Activated CD4-positive, alpha-beta T cell treated with anti-CD3 and anti-CD28 coated beads, Interleukin-2, amount 10 ng/mL, durations not matched to agents 24 days and 14 days (primary cell): ENCODE measurements at regions not wholly inside any gene's neighbourhood (a gene's known extent, or its start where the extent isn't known, plus 50 kb on each side); places are given as distances from the start of the nearest gene placed in this dataset.
A peak's percentile ranks its signal among the peaks of the same experiment; 100 is the strongest.

Experiments used
- DNase-seq: peaks from one replicate; pipeline ENCODE4 v3.0.0; 2022
- H3K27ac Mint-ChIP-seq: one replicate; pipeline ENCODE4 v1.8.0; 2022; ENCODE audit warnings: mild to moderate bottlenecking, mixed read lengths
- H3K27me3 Mint-ChIP-seq: one replicate; pipeline ENCODE4 v1.8.0; 2022; ENCODE audit warnings: mixed read lengths
- H3K36me3 Mint-ChIP-seq: one replicate; pipeline ENCODE4 v1.8.0; 2022; ENCODE audit warnings: low read depth, mild to moderate bottlenecking, mixed read lengths
- H3K4me1 Mint-ChIP-seq: one replicate; pipeline ENCODE4 v1.8.0; 2021; ENCODE audit warnings: mixed read lengths
- H3K4me3 Mint-ChIP-seq: one replicate; pipeline ENCODE4 v1.8.0; 2022; ENCODE audit warnings: mild to moderate bottlenecking, moderate library complexity, mixed read lengths
- H3K9me3 Mint-ChIP-seq: one replicate; pipeline ENCODE4 v1.8.0; 2021; ENCODE audit warnings: mixed read lengths
- intact Hi-C: fragments of 100-400 bp; cut with micrococcal nuclease; formaldehyde crosslinking; loops from one replicate; pipeline ENCODE4 v1.15.1; 2023

DNA sequence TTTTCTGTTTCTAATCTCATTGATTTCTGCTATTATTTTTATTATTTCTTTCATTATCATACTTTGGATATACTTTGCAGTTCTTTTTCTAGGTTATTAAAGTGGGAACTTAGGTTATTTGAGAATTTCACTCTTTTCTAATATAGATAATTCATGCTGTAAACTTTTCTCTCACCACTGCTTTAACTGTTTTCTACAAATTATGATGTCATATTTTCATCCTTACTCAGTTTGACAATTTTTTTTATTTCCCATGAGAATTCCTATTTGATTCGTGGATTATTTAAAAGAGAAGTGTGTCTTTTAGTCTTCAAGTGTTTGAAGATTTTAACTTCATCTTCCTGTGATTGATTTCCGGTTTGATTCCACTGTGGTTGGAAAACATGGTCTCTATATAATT, 336.8 kb upstream of the SALL1 start:
- peaks cover 5% of the 10 kb centered on the region for H3K9me3 Mint-ChIP-seq
- DNase-seq, result no peak
- H3K27me3 Mint-ChIP-seq, result no peaks in the 10 kb centered on the region
- H3K4me1 Mint-ChIP-seq, result no peaks in the 10 kb centered on the region
- intact Hi-C loops, result no loop called here
- no peak overlapping the region for H3K27ac Mint-ChIP-seq
- H3K4me3 Mint-ChIP-seq, result no peak overlapping the region
- no peaks in the 10 kb centered on the region for H3K36me3 Mint-ChIP-seq

DNA sequence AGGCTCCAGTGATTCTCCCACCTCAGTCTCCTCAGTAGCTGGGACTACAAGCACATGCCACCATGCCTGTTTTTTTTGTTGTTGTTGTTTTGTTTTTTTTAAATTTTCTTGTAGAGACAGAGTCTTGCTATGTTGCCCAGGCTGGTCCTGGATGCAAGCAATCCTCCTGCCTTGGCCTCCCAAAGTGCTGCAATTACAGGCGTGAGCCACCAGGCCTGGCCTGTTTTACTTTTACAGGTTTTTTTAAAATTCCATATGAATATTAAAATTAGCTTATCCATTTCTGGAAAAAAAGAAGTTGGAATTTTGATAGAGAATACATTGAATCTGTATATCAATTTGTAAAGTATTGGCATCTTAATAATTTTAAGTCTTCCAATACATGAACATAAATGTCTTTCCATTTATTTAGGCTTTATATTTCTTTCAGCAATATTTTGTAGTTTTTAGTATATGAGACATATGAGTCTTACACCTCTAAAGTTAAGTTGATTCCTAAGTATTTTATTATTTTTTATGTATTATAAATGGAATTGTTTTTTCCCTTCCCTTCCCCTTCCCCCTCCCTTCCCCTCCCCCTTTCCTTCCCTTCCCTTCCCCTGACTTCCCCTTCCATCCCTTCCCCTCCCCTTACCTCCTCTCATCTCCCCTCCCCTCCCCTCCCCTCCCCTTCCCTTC, 323.5 kb upstream of the SALL1 start:
- Mint-ChIP-seq H3K4me3 (no peak overlapping the region), H3K9me3 (peaks cover 7% of the 10 kb centered on the region), H3K4me1 (no peaks in the 10 kb centered on the region), H3K27ac (no peak overlapping the region), H3K27me3 (no peaks in the 10 kb centered on the region), H3K36me3 (no peaks in the 10 kb centered on the region)
- DNase-seq, result no peak
- intact Hi-C loops, result no loop called here

DNA sequence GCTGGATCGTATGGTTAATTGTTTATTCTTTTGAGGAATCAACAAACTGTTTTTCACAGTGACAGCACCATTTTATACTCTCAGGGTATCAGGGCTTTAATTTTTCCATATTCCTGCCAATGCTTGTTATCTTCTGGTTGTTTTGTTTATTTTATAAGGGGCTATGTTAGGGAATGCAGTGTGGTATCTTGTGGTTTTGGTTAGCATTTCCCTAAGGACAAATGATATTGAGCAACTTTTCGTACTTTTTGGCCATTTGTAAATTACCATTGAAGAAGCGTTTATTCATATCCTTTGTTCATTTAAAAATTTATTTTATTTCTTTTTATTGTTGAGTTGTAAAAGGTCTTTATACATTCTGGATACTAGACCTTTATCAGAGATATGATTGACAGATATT, 322.0 kb upstream of the SALL1 start:
- Mint-ChIP-seq H3K4me1 (no peaks in the 10 kb centered on the region), H3K9me3 (peaks cover 4% of the 10 kb centered on the region), H3K27ac (no peak overlapping the region), H3K36me3 (no peaks in the 10 kb centered on the region), H3K4me3 (no peak overlapping the region), H3K27me3 (no peaks in the 10 kb centered on the region)
- no peak for DNase-seq
- intact Hi-C loops, result no loop called here

DNA sequence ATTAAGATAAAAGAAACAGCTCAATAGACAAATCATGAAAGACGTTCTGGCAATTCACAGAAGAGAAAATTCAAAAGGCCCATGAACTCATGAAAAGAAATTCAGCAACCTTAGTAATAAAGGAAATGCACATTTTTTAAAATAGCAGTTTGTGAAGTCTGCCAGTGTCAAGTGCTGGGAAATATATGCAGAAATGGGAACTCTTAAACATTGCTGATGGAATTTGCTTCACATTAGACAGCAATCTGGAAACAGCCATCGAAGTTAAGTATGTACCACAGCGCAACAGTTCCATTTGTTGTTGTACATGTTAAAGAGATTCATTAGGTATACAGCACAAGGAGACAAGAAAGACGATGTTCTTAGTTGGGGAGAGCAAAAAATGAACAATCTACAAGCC, 319.4 kb upstream of the SALL1 start:
- no peak overlapping the region for H3K27ac Mint-ChIP-seq
- intact Hi-C loops, result no loop called here
- H3K9me3 Mint-ChIP-seq, result peaks cover 3% of the 10 kb centered on the region
- no peaks in the 10 kb centered on the region for H3K4me1 Mint-ChIP-seq
- no peaks in the 10 kb centered on the region for H3K36me3 Mint-ChIP-seq
- H3K4me3 Mint-ChIP-seq, result no peak overlapping the region
- no peaks in the 10 kb centered on the region for H3K27me3 Mint-ChIP-seq
- DNase-seq, result no peak

DNA sequence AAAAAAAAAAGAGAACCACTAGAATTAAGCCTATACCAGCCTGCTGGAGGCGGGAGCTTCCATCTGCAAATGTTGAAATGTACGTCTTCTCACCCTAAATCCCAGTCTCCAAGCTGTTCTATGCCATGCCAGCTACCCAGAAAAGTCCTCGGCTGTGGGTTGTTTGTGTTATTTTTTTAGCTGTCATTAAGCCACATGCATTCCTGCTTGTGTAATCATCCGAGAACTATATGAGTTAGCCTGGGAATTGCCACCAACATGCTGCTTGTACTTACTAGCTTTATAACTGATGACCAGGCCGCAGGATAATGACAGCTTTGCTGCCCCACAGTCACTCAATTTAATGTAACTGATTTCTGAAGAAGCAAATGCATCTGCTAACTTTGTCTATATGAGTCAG, 313.9 kb upstream of the SALL1 start:
- intact Hi-C loops, result no loop called here
- H3K36me3 Mint-ChIP-seq, result no peaks in the 10 kb centered on the region

DNA sequence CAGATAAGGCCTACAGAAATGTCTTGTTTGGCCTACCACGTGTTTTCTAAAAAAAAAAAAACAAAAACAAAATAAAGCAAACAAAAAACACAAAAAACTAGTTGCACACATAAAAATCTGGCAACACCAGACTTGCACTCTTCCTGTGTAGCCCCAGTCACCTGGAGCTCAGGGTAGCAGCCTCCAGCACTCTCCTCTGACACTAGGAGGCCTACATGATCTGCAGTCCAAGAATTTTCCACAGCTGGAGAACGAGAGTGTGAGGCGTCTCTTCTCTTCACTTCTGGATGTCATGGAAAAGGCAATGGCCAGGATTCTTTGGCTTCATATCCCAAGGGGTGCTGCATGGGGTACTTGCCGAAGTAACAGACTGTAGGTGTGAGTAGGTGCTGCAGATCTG, 310.2 kb upstream of the SALL1 start:
- H3K9me3 Mint-ChIP-seq, result no peaks in the 10 kb centered on the region
- H3K27ac Mint-ChIP-seq, result no peak overlapping the region
- no peaks in the 10 kb centered on the region for H3K36me3 Mint-ChIP-seq
- intact Hi-C loops, result no loop called here
- H3K4me3 Mint-ChIP-seq, result no peak overlapping the region
- H3K27me3 Mint-ChIP-seq, result no peaks in the 10 kb centered on the region
- DNase-seq, result no peak
- H3K4me1 Mint-ChIP-seq, result no peaks in the 10 kb centered on the region

More for the DNA sequence above, 313.9 kb upstream of the SALL1 start:
- Mint-ChIP-seq H3K27ac (no peak overlapping the region), H3K4me3 (no peak overlapping the region), H3K4me1 (no peaks in the 10 kb centered on the region), H3K27me3 (no peaks in the 10 kb centered on the region), H3K9me3 (no peaks in the 10 kb centered on the region)
- peak; percentile 22 for DNase-seq

DNA sequence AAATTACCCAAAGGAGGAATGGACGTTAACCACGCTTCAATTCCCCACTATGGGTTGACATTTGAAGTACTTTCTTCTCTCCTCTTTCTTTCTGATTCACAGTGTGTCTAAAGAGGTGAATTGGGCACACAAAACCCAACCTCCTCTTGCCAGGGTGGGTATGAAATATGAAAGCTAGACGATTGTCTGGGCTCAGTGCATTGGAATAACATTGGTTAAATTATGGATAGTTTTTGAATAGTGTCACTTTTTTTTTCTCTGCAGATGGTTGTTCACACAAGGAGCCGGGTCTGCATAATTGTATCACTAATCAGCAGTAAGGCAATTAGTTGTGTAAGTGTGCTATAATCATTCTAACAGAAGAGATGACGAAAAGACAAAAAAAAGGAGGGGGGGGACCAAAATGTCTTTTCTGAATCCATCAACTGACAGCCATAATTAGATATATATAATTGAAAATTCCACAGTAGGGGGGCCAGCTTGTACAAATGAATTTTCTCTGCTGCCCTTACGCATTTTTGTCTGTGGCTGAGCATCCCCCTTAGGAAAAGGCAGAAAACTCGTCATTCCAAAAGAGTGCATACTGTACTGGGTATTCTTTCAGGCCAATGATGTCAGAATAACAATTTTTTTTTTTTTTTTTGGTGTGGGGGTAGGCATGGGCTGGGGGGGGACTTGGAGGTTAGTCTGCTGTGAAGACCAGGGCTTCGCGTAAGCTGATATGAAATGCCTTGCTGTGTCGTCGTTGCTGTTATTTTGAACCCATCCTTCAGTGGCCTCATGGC, 307.5 kb upstream of the SALL1 start:
- H3K4me1 Mint-ChIP-seq, result no peaks in the 10 kb centered on the region
- H3K9me3 Mint-ChIP-seq, result no peaks in the 10 kb centered on the region
- no peaks in the 10 kb centered on the region for H3K27me3 Mint-ChIP-seq
- H3K4me3 Mint-ChIP-seq, result no peak overlapping the region
- no peak overlapping the region for H3K27ac Mint-ChIP-seq
- no peak for DNase-seq
- intact Hi-C loops, result no loop called here
- no peaks in the 10 kb centered on the region for H3K36me3 Mint-ChIP-seq

DNA sequence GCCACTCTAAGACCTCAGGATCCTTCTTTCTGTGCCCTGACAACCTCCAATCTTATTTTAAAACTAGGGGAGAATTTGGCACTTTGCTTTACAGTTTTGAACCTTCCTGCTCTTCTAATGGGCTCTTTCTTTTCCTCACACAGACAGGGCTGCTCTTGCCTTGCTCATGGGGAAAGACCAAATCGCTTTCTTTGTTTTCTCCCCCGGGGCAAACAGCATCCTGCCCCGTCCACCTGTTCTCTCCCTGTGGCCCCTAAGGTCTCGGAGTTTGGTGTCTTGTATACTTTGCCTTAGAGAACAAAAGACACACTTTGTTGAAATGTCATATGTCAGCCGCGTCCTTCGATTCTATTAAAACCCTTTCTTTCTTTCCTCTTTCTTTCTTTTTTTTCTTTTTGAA, 306.7 kb upstream of the SALL1 start:
- Mint-ChIP-seq H3K4me1 (no peaks in the 10 kb centered on the region), H3K27ac (no peak overlapping the region), H3K9me3 (no peaks in the 10 kb centered on the region), H3K36me3 (no peaks in the 10 kb centered on the region), H3K4me3 (no peak overlapping the region), H3K27me3 (no peaks in the 10 kb centered on the region)
- no peak for DNase-seq
- intact Hi-C loops, result no loop called here

DNA sequence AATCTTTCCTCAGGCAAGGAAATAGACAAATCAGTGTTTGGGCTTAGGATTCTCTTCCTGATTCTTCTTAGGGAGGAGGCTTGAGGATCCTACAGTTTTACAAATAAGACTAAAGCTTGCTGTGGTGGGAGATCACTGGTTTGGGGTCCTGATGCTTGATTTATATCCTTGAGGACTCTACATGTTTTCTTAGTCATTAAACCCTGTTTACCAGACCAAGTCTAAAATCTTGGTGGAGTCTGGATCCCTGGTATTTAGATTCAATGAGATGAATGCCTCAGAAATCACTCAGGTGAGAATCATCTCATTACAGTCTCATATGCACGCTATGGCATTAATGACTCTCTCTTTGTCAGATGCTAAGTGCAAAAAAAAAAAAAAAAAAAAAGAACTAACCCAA, 304.3 kb upstream of the SALL1 start:
- no peak for DNase-seq
- no peaks in the 10 kb centered on the region for H3K4me1 Mint-ChIP-seq
- intact Hi-C loops, result no loop called here
- no peaks in the 10 kb centered on the region for H3K36me3 Mint-ChIP-seq
- H3K27ac Mint-ChIP-seq, result no peak overlapping the region
- H3K27me3 Mint-ChIP-seq, result no peaks in the 10 kb centered on the region
- no peaks in the 10 kb centered on the region for H3K9me3 Mint-ChIP-seq
- H3K4me3 Mint-ChIP-seq, result no peak overlapping the region

DNA sequence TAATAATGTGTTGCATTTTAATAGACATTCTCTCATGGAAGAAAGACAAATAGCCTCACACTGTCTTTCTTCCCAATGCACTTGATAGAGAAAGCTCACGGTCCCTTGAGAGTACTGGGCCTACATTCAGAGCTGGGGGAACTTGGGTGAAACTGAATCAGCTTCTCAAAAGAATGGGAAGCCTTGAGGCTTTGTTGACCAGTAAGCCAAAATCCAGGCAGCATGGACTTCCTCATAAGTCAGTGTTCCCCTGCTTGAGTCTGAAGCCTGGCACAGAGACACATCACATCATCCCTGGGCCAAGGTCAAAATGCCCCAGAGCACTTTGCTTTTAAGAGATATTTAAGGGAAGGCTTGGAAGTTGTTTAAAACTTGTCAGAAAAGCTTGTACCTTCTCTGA, 302.2 kb upstream of the SALL1 start:
- DNase-seq, result no peak
- no peak overlapping the region for H3K27ac Mint-ChIP-seq
- no peak overlapping the region for H3K4me3 Mint-ChIP-seq
- intact Hi-C loops, result no loop called here
- H3K36me3 Mint-ChIP-seq, result no peaks in the 10 kb centered on the region
- no peaks in the 10 kb centered on the region for H3K9me3 Mint-ChIP-seq
- H3K4me1 Mint-ChIP-seq, result no peaks in the 10 kb centered on the region
- H3K27me3 Mint-ChIP-seq, result no peaks in the 10 kb centered on the region

DNA sequence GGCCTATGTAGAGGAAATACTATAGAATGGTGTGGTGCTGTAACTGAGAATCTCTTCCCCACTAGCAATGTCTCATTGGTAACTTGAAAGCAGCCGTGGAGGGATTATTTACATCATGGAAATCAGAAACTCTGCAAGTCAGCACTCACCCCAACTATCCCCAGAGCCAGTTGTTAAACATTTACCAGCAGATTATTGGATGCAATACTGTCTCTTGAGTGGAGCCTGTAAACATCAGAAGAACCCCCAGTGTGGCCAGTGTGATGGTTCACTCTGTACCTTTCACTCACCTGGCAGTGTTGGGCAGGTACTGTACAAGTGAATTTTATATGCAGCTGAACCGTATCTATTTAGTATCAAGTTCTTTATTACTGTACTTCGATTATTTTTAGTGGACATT, 299.8 kb upstream of the SALL1 start:
- H3K27ac Mint-ChIP-seq, result no peak overlapping the region
- H3K4me3 Mint-ChIP-seq, result no peak overlapping the region
- no peaks in the 10 kb centered on the region for H3K36me3 Mint-ChIP-seq
- H3K27me3 Mint-ChIP-seq, result no peaks in the 10 kb centered on the region
- DNase-seq, result no peak
- intact Hi-C loops, result no loop called here
- H3K9me3 Mint-ChIP-seq, result no peaks in the 10 kb centered on the region
- no peaks in the 10 kb centered on the region for H3K4me1 Mint-ChIP-seq

DNA sequence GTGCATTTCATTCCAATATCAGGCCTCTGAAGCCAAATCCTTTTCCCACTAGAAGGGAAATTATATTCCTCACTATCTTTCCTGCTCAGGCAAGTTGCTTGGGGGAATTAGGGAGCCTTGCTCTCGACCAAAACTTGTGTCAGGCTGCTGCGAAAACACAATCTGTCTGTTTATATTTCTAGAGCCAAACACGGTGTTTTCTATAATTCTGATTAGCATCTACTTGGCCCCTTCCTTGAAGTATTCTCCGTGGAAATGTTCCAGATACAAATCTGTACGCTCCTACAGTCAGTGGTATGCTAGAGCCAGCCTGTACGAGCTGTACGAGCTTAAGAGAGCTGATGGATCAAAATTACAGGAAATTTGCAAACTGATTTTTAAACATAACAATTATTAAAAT, 299.3 kb upstream of the SALL1 start:
- intact Hi-C loops, result no loop called here
- no peak for DNase-seq
- H3K4me1 Mint-ChIP-seq, result no peaks in the 10 kb centered on the region
- H3K9me3 Mint-ChIP-seq, result no peaks in the 10 kb centered on the region
- no peak overlapping the region for H3K27ac Mint-ChIP-seq
- no peaks in the 10 kb centered on the region for H3K27me3 Mint-ChIP-seq
- H3K36me3 Mint-ChIP-seq, result no peaks in the 10 kb centered on the region
- no peak overlapping the region for H3K4me3 Mint-ChIP-seq

DNA sequence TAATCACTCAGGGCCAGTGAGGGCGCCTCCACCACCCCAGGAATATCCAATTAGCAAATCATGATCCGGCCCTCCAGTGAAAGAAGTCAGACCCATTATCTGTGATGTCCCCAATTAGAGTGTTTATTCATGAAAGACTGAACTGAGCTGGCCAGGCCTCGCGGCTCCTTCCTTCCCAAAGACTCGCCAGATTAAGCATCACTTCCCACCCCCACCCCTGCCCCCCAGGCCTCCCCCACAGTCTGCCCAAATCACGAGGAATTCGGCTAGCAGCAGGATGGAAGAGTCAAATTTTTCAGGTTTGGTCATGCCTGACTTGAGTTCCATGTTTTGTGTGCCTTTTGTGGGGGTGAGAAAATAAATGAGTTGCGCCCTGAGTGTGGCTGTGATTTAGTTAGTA, 298.4 kb upstream of the SALL1 start:
- H3K27me3 Mint-ChIP-seq, result no peaks in the 10 kb centered on the region
- no peak for DNase-seq
- H3K9me3 Mint-ChIP-seq, result no peaks in the 10 kb centered on the region
- intact Hi-C loops, result no loop called here
- no peaks in the 10 kb centered on the region for H3K36me3 Mint-ChIP-seq
- H3K4me1 Mint-ChIP-seq, result no peaks in the 10 kb centered on the region
- no peak overlapping the region for H3K27ac Mint-ChIP-seq
- H3K4me3 Mint-ChIP-seq, result no peak overlapping the region

DNA sequence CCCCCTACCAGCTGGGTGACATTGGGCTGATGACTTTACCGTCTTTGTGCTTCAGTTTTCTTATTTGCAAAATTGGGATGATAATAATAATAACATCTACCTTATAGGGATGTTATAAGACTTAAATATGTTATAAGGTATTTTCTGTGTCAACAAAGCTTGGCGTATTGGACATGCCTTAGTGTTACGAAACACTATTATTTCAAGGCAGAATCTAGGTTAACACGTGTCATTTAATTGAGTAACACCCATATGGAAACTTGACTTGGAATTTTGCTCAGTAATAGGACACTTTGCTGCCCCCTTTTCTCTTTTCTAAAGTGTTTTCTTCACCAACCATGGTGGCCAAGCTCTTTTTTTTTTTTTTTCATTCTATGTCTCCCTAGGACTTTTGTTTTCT, 294.2 kb upstream of the SALL1 start:
- Mint-ChIP-seq H3K9me3 (no peaks in the 10 kb centered on the region), H3K27me3 (peaks cover 7% of the 10 kb centered on the region), H3K27ac (no peak overlapping the region), H3K4me3 (no peak overlapping the region), H3K4me1 (no peaks in the 10 kb centered on the region), H3K36me3 (no peaks in the 10 kb centered on the region)
- intact Hi-C loops, result no loop called here
- no peak for DNase-seq

DNA sequence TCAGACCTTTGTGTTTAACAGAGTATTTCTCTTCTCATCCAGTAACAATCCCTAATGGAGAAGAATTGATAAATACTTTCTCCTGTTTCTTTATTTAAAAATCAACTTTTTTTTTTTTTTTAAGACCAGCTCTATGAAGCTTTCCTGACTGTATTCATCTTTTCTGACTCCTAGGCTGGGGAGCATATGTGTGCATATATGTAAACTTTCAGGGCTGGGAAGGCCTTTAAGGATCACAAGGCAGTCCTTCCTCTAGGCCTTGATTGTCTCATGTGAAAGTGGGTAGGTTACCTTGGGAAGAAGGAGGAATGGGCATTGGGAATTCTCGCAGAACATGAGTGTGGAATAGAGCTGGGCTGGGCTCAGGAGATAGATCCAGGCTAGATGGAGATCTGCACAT, 292.9 kb upstream of the SALL1 start:
- H3K27me3 Mint-ChIP-seq, result peaks cover 10% of the 10 kb centered on the region
- no peak overlapping the region for H3K4me3 Mint-ChIP-seq
- H3K27ac Mint-ChIP-seq, result no peak overlapping the region
- no peak for DNase-seq
- no peaks in the 10 kb centered on the region for H3K36me3 Mint-ChIP-seq
- intact Hi-C loops, result no loop called here
- no peaks in the 10 kb centered on the region for H3K9me3 Mint-ChIP-seq
- H3K4me1 Mint-ChIP-seq, result no peaks in the 10 kb centered on the region
